HG03378 (cell line): ENCODE measurements at regions not wholly inside any gene's neighbourhood (a gene's known extent, or its start where the extent isn't known, plus 50 kb on each side); places are given as distances from the start of the nearest gene placed in this dataset.

Source experiments
- ATAC-seq: cut with Tn5 transposase; IDR thresholded peaks from one replicate; pipeline ENCODE4 v1.9.1; 2021; ENCODE audit warnings: mild to moderate bottlenecking, moderate library complexity; ENCODE audit not compliant: unreplicated experiment

DNA sequence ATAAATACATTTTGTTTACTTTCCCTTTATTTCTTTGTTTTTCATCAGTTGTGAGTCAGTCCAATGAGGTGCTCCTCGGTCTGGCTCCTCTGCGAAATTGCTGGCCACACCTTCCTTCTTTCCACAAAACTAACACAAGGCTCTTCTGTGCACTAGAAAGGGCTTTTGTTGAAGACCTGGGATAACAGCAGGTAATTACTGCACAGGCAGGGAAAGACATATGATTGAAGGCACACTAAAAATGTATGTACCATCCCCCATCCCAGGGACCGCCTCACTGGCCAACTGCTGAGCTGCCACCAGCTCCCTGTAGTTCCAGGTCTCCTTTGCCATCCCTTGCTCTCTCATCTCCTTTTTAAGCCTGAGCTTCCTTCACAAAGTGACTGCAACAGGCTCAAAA is 180.5 kb downstream of the EFNB2 start:
- no peak for ATAC-seq

DNA sequence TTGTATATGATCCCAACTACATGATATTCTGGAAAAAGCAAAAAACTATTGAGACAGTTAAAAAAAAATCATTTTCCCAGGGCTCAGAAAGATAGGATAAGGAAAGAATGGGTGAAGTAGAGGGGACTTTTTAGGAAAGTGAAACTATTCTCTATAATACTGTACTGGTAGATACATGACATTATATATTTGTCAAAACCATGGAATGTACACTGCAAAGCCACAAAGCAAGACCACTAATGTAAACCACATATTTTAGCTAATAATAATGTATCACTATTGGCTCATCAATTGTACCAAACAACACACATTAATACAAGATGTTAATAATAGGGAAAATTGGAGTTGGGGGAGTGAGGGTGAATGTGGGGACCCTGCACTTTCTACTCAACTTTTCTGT is 182.6 kb downstream of the EFNB2 start:
- no peak for ATAC-seq

DNA sequence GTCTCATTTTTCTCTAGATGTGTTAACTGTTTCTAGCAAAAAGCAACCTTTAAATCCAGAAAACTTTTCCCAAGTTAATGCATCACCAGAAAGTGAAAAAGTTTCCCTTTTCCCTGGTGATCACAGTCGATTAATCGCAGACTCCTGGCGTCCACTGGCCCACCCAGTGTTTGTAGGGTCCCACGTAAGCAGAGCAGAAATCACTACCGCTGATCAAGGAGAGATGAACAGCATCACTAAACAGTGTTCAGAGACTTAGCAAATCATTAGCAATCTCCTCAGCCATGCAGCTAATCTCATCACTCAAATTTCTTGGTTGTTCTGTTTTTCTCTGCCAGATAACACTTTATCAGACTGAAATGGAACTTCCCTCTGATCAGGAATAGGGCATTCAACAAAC is 184.2 kb downstream of the EFNB2 start:
- no peak for ATAC-seq

DNA sequence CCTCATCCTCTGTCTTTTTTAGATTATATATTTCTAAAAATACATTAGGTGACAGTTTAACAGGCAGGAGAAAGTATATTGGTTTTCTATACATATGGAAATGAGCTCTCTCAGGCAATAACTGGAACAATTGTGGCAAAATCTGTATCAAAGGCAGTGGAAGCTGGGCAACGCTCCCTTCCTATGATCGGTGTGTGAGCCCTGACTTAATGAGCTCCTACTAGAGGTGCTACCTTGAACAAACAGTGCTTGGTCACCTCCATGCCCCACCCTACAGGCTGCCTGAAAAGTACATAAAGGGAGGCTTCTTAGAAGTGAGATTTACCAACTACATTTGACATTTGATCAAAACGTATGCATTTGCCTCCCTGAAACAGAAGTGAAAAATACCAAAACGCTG is 185.3 kb downstream of the EFNB2 start:
- ATAC-seq = no peak

DNA sequence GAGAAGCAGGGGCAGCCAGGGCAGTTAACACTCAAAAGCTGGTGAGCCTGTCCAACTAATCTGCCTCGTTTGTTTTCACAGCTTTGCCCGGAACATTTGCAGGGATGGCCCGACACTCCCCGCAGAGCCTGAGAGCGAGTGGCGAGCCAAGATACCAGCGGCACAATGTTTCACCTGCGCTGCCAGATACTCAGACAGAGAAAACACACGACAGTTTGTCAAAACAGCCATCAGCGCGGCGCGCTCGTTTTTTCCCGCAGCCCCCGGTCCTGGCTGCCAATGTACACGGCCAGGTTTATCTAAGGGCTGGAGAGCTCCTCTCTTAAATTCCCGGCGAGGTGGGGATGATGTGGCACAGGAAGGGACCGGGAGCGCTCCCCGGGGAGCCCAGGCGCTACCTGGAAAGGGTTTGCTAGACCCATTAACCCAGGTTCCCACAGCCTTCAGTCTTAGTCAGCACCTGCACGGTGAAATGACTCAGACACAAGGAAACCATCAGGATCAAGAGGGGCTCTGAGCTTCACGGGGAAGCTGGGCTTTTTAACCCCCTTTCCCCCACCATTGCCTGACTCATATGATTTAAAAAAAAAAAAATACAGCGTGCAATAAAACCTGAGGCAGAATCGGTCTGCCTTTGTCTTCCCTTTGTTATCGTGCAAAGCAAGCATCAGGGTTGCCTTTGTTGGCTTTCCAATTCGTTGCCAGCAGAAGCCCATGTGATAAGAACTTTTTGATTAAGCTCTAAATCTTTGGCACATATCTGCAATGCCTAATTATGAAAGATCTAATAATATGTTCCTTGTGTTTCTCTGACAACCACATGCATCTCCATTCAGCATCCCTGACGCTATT is 186.2 kb downstream of the EFNB2 start:
- ATAC-seq = no peak

DNA sequence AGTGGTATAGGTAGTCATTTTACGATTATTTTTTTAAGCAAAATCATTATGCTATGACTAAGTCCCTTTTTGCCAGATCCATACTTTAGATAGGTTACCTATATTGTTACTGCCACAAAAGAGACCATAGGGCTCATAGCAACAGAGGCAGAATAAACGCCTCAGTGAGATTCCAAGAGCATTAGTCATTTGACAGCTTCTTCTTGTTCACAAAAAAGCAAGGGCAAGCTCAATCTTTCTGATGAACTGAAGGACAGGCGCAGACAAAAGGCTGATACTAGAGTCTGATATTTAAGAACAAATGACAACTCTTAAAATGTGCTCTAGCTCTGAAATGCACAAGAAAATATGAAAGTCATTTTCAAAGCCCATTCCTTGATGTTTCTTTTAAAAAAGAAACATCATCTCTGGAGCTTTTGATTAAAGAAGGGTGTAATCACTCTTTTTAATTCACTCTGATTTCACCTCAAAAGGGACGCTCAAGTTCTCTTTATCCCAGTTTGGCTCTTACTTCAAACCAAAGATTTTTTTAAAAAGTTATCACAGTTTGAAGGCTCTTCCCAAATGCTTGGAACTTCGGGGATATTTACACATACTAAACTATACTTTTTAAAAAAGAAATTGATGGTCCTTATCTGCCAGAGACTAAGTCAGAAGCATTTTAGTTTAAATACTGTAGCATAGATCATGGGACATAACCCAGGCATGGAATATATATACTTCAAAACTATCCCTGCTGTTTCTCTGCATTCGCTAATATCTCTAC is 187.2 kb downstream of the EFNB2 start:
- ATAC-seq = no peak

DNA sequence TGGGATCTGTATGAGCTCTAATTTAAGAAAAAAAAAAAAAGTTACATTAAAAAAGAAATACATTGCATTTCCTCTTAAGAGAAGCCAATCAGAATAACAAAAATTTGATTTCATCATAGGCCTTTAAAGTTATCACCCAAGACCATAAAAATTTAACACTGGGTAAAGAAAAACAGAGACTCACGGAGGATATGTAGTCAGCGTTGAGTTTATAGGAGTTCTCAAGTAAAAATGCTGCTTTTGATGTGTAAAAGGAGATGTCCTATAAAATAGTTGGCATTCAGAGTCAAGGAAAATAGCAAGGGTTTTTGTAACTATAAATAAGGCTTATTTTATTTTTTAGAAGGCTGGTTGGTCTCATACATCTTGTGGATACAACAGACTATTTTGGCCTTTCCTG is 191.1 kb downstream of the EFNB2 start:
- no peak for ATAC-seq

DNA sequence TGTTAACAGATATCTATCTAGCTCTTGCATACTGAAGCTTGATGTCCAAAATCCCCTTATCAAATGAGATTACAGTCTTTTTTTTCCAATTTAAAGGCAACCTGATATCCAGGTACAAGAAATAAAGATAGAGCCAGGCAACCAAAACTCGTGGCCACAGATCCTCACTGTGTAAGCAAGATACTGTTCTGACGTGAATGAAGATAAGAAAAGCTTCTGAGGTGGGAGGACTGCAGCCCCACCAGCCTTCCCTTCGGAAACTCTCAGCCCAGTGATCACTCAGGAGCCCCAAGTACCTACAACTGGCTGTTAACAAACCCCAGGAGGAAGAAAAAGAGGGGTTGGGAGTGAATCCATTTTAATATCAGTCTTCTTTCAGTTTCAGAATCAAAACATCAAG is 191.6 kb downstream of the EFNB2 start:
- no peak for ATAC-seq

DNA sequence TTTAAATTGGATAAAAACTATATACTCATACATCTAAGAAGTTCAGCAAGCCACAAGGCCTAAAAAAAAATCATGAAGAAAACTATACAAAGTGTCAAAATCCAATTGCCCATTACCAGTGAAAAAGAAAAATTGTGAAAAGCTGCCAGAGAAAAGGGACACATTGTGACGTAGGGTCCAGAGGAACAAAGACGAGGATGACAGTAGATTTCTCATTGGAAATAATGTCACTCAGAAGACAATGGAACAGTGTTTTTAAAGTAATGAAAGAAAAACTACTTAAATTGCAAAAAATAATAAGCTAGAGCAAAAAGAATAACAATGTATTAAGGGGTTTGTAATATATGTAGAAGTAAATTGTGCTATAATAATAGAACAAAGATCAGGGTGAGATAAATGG is 195.2 kb downstream of the EFNB2 start:
- ATAC-seq = no peak

DNA sequence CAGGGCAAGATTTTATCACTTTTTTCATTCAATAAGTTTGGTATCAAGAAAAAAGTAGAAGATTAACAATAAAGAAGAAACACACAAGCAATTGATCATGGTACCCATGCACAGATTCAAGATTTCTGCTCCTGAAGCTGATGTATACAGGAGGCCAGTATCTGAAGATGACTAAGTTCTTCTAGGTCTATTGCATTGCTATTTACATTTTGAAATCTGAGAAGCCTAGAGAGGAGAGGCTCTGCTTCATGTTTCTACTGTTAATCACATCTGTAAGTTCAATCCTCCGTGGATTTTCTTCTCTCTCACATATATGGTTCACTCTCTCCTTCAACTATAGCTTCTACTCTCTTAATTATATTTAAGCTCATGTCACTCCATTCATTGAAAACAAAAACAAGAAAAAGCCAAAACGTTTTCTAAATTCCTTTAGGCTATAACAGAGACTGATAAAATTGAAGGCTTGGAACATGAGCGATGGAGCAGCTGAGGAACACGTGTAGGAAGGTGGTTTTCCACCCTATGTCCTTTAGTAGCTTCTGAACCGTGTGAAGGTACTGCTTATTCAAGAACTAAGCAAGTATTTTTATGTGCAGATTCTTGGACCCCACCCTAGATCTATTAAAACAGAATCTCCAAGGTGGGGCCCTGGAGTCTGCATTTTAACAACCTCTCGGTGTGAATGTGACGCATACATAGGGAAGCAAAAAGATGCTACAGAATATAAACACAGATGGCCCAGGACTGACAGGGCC is 198.2 kb downstream of the EFNB2 start:
- no peak for ATAC-seq

DNA sequence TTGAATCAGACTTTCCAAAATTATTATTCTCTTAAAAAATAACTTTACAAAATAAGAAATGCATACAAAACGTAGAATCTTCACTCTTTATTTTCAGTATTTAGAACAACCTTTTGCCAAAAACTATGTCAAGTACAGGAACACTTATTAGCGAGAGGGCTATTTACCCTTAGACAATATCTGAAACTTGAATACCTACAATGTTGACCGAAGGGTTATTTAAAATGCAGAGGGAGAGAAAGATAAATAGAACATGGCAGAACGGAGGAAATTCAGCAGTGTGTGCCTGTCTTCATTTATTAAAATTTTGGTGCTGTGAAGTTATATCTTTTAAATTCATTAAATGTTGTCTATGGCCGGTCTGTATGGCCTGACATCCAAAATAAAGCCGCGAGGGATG is 198.8 kb downstream of the EFNB2 start:
- no peak for ATAC-seq

DNA sequence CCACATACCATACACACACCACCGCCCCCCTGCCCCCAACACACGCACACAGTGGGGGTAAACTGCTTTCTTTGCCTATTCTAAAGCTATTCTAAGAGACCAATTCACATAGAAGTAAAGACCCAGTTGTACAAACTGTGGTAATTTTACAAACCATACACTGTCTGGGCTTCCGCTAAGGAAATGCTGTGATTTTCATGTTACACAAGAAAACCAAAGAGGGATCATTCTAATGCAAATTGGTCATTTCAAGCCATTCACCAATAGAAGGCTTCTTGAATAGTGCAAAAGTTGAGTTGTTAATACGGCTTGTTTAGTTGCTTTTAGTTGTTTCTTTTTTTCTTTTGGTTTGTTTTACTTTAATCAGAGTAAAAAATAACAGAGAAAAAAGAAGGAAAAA is 202.8 kb downstream of the EFNB2 start:
- ATAC-seq = no peak

DNA sequence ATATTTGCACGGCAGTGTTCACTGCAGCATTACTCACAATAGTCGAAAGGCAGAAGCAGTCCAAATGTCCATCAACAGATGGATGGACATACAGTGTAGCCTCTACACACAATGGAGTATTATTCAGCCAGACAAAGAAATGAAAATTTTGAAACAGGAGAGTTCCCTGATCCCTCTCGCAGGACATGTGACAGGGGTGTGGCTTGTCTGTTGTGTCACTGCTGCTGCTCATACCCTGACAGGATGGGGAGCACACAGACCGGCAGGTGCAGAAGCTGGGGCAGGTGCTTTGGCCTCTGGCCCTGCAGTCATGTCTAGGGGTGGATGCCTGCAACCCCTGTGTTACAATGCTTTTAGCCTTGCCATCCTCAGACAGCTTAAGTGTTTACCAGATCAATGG is 204.3 kb downstream of the EFNB2 start:
- no peak for ATAC-seq

DNA sequence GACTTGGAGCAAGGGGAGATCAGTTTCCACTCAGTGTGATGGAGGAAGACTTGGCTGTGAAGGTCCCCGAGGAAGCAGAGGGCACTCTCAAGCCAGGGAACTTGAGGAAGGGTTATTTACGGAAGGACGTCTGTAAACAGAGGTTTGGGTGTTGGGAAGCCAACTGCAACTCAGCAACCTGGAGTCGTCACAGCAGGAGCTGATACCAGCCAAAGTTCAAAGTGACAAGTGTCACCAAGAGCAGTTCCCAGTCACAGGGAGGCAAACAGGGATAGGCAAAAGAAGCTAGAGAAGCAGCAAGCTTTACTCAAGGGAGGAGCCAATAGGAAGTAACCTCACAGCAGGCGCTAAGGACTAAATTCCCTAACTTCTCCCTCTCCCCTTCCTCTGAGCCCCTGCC is 205.5 kb downstream of the EFNB2 start:
- no peak for ATAC-seq

DNA sequence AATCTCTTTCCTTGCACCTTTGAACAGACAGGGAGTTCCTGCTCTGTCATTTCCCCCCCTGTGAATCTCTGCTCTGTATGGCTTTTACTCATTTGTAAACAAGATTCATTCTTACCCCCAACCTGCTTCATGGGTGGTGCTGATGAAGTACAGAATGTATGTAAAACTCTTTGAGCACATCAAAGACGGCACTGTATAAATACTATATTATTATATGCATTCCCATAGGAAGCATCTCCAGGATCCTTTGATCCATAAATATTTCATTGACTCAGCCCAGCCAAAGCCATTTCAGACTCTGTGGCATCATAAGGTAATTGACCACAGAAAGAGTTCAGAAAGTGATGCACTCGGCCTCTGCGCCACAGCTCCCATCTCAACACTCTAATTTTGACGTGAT is 208.7 kb downstream of the EFNB2 start:
- ATAC-seq = no peak

DNA sequence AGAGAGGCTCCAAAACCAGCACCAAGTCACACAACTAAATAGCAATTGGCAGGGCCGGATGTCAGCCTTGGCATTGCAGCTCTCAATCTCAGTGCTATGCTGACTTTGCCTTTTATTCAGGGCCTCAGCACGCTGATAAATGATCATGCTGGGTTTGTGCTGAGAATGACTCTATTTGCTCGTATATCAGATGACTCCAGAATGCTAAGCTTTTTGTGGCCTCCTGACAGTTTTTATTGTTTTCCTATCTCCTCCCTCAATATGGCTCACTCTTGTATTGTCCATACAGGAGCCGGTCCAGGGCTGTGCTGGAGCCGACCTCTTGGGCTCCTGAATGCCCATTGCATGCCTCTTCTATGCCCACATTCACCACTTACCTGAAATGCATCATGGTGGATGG is 211.0 kb downstream of the EFNB2 start:
- ATAC-seq = no peak

DNA sequence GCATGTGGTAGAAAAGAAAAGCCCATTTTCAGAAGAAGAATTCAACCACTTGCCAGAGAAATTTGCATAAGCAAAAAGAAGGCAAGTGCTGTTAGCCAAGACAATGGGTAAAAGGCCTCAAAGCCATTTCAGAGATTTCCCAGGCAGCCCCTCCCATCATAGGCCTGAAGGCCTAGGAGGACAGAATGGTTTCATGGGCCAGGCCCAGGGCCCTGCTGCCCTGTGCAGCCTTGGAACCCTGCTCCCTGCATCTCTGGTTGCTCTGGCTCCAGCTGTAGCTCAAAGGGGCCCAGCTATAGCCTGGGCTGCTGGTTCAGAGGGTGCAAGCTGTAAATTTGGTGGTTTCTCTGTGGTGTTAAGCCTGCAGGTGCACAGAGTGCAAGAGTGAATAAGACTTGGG is 212.8 kb downstream of the EFNB2 start:
- no peak for ATAC-seq

DNA sequence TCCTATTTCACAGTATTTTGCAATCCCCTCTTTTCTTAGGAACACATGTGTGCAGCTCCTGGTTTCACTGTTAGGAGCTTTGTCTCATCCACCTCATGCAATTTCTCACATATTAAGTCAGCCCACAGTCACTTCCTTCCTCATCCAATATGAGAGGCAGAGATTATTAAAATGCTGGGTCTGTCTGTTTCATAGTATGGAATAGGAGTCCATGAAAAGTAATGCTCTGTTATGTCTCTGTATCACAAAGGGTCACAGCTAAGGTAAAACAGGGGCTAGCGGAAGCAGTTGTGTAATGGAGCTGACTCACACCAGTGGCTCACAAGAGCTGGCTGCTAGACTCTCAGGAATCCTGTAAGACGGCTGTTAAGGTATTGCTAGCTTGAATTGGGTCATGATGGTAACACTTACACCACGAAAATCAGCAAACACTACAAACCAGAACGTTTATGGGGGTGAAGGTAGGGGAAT is 216.5 kb downstream of the EFNB2 start:
- ATAC-seq = no peak

DNA sequence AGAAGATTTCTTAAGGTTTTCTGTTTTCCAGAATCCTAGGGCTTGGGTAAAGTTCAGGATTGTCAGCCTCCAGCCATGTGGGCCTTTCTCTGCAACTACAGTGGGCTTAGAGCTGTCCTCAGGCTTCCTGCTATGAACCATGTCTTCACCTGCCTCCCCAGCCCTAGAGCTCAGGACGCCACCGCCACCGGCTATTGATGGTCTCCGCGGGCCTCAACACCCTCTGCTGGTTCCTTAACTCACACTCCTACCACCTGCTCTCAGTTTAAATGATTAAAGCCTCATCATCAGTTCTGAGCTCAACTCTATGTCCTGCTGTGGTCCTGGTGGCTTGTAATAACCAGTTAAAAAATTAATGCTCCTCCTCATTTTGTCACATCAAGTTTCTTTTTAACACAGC is 221.0 kb downstream of the EFNB2 start:
- ATAC-seq = no peak

DNA sequence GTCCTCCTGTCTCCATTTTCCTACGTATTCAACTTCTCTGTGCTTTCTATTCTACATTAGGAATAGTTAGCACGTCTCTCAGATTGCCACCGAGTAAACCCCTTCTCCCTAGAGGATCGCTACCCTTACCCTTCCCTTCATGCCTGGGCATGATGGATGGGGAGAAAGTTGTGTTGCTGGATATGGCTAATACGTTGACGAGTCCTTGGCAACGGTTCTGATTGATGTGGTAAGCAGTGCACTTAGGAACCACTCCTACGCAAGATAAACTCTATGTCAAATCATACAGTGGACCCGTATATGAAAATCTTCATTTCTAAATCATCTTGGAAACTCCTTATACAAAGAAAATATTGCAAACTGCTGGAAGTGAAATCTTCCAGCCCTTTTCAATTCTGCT is 224.5 kb downstream of the EFNB2 start:
- no peak for ATAC-seq

DNA sequence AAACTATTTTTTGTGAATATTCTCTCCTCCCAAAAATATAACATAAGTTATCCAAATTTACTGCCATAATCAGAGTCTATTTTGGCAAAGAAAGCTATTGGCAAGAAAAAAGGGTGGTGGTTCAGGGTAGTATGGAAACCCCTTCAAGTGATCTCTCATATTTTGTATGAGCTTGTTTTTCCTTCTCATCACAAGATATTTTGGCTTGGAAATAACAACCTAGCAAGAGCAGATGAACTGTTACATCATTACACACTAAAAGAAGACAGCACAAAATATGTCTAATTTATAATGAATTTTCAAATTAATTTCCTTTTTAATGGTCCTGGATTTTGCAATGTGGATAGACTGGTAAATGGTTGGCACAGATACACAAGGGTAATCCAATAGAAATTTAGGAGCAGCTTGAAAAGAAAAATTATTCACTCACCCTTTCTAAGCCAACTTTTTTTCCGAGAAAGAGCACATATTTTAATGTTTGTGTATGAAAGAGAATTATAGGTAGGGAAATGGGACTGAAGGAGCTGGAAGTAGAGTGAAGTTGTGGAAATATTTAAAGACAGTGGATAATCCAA is 225.1 kb downstream of the EFNB2 start:
- ATAC-seq = no peak
